ENCODE measurements at regions not wholly inside any gene's neighbourhood (a gene's known extent, or its start where the extent isn't known, plus 50 kb on each side); places are given as distances from the start of the nearest gene placed in this dataset.

DNA sequence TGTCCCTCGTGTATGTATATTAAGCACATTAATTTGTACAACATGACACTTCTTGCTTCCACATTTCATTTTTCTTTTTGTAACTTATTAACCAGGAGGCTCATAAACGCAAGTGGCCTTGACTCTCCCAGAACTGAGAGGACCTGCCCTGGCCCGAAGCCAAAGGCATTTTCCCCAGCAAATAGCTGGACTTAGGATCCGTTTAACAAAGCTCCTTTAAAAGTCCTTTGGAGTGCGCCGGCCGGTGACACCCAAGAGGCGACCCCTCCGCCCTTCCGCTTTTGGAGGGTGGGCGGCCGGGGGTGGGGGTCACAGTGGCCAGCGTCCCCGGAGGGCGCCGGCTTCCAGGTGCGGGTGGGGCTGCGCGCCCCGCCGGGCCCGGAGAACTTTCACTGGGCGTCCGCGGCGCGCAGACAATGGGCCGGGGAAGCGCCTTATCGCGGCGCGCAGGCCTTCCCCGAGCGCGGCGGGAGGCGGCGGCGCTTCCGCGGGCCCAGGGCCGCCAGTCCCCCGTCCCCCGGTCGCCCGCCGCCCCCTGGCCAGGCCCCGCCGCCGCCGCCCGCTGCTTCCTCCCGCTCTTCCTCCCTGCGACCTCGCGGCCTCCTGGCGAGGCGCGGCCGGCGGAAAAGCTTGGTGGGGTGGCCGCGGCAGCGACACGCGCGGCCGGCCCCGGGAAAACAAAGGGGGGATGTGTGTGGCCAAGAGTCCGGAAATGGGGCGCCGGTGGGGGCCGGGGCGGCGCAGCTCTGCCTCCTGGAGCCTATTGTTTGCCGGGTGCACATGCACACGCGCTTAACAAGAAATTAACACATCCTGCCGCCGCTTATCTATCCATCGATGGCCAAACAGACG, 613.4 kb downstream of the MCTP2 start (continued):
- TF ChIP-seq, protein P1, sequence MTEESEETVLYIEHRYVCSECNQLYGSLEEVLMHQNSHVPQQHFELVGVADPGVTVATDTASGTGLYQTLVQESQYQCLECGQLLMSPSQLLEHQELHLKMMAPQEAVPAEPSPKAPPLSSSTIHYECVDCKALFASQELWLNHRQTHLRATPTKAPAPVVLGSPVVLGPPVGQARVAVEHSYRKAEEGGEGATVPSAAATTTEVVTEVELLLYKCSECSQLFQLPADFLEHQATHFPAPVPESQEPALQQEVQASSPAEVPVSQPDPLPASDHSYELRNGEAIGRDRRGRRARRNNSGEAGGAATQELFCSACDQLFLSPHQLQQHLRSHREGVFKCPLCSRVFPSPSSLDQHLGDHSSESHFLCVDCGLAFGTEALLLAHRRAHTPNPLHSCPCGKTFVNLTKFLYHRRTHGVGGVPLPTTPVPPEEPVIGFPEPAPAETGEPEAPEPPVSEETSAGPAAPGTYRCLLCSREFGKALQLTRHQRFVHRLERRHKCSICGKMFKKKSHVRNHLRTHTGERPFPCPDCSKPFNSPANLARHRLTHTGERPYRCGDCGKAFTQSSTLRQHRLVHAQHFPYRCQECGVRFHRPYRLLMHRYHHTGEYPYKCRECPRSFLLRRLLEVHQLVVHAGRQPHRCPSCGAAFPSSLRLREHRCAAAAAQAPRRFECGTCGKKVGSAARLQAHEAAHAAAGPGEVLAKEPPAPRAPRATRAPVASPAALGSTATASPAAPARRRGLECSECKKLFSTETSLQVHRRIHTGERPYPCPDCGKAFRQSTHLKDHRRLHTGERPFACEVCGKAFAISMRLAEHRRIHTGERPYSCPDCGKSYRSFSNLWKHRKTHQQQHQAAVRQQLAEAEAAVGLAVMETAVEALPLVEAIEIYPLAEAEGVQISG (CRISPR knock-in tag; IDR thresholded peaks at IDR 0.05) = peak; percentile 50
- TF ChIP-seq, protein P2, sequence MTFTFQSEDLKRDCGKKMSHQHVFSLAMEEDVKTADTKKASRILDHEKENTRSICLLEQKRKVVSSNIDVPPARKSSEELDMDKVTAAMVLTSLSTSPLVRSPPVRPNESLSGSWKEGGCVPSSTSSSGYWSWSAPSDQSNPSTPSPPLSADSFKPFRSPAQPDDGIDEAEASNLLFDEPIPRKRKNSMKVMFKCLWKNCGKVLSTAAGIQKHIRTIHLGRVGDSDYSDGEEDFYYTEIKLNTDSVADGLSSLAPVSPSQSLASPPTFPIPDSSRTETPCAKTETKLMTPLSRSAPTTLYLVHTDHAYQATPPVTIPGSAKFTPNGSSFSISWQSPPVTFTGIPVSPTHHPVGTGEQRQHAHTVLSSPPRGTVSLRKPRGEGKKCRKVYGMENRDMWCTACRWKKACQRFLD (CRISPR knock-in tag; IDR thresholded peaks at IDR 0.05; ENCODE audit: borderline replicate concordance) = peak; percentile 89; the same call in 1 of the 2 replicates
- no peak for TF ChIP-seq KLF11 (CRISPR knock-in tag; IDR thresholded peaks at IDR 0.05)
- TF ChIP-seq, protein P3, sequence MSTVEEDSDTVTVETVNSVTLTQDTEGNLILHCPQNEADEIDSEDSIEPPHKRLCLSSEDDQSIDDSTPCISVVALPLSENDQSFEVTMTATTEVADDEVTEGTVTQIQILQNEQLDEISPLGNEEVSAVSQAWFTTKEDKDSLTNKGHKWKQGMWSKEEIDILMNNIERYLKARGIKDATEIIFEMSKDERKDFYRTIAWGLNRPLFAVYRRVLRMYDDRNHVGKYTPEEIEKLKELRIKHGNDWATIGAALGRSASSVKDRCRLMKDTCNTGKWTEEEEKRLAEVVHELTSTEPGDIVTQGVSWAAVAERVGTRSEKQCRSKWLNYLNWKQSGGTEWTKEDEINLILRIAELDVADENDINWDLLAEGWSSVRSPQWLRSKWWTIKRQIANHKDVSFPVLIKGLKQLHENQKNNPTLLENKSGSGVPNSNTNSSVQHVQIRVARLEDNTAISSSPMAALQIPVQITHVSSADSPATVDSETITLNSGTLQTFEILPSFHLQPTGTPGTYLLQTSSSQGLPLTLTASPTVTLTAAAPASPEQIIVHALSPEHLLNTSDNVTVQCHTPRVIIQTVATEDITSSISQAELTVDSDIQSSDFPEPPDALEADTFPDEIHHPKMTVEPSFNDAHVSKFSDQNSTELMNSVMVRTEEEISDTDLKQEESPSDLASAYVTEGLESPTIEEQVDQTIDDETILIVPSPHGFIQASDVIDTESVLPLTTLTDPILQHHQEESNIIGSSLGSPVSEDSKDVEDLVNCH (CRISPR knock-in tag; IDR thresholded peaks at IDR 0.05) = no peak
- peak; percentile 29 for TF ChIP-seq GABPA (IDR thresholded peaks at IDR 0.05; ENCODE audit: low read depth, low read length)
- TF ChIP-seq GABPA (CRISPR knock-in tag; IDR thresholded peaks at IDR 0.05; ENCODE audit: low read depth) = peak; percentile 50
- no peak; the same call in 1 of the 2 replicates for TF ChIP-seq ZNF788 (CRISPR knock-in tag; IDR thresholded peaks at IDR 0.05; ENCODE audit: borderline replicate concordance)
- TF ChIP-seq ZNF543 (CRISPR knock-in tag; IDR thresholded peaks at IDR 0.05) = peak; percentile 31; the same call in 1 of the 2 replicates
- TF ChIP-seq GPBP1L1 (CRISPR knock-in tag; IDR thresholded peaks at IDR 0.05) = no peak
- peak; percentile 39 for TF ChIP-seq HNRNPLL (IDR thresholded peaks at IDR 0.05; ENCODE audit: low read depth, low read length, poor library complexity, severe bottlenecking)
- TF ChIP-seq ZMYM4 (CRISPR knock-in tag; IDR thresholded peaks at IDR 0.05) = peak; percentile 2; the same call in 1 of the 2 replicates
- TF ChIP-seq ADNP (CRISPR knock-in tag; IDR thresholded peaks at IDR 0.05) = no peak
- no peak for TF ChIP-seq FIP1L1 (IDR thresholded peaks at IDR 0.05; ENCODE audit: borderline replicate concordance, insufficient read depth, low read depth, low read length)
- no peak for TF ChIP-seq ZNF431 (CRISPR knock-in tag; IDR thresholded peaks at IDR 0.05; ENCODE audit: borderline replicate concordance, low read depth)
- no peak for TF ChIP-seq POLR2AphosphoS2 (IDR thresholded peaks at IDR 0.05; ENCODE audit: low read depth, low read length)
- TF ChIP-seq CBX1 (IDR thresholded peaks at IDR 0.05; ENCODE audit: low read depth) = no peak
- peak; percentile 61 for TF ChIP-seq ZNF777 (CRISPR knock-in tag; IDR thresholded peaks at IDR 0.05)
- no peak for TF ChIP-seq ZBTB1 (CRISPR knock-in tag; IDR thresholded peaks at IDR 0.05; ENCODE audit: borderline replicate concordance)
- no peak for TF ChIP-seq SIN3A (IDR thresholded peaks at IDR 0.05; ENCODE audit: borderline replicate concordance, low read depth, low read length)
- no peak for TF ChIP-seq ZNF333 (CRISPR knock-in tag; IDR thresholded peaks at IDR 0.05; ENCODE audit: borderline replicate concordance)
